Pancreas (tissue), 10 donors: ENCODE measurements at regions not wholly inside any gene's neighbourhood (a gene's known extent, or its start where the extent isn't known, plus 50 kb on each side); places are given as distances from the start of the nearest gene placed in this dataset.
A peak's percentile ranks its signal among the peaks of the same experiment; 100 is the strongest.

ENCODE experiments used
- ATAC-seq, 4 donors: fragments of 200-7000 bp; cut with Tn5 transposase; one replicate each; pipeline versions ENCODE4 v1.8.0 to v1.9.1; 2020; ENCODE audit warnings: mild to moderate bottlenecking in 4 of 4, moderate library complexity in 4 of 4
- DNase-seq, 6 donors: peaks; one replicate each; pipeline ENCODE4 v3.0.0-alpha.2; 2020
- FAIRE-seq: peaks from 2 replicates; lab custom pipeline; 2012; peaks lifted over from hg19 to GRCh38; lab: Jason Lieb, UNC
- H3K27ac ChIP-seq, 4 donors: fragments of 200-600 bp; sonication (generic); 1 replicate in 3 of 4; 2 replicates in 1 of 4; pipeline versions ENCODE4 v1.5.0 to v1.8.0; 2020
- H3K27me3 ChIP-seq, 4 donors: fragments of 200-600 bp; one replicate each; pipeline ENCODE4 v1.8.0; 2021
- H3K36me3 ChIP-seq, 3 donors: fragments of 200-600 bp; sonication (generic) in 1 of 3; one replicate each; pipeline versions ENCODE4 v1.5.0 to v1.8.0; 2020 to 2021
- H3K4me1 ChIP-seq, 3 donors: fragments of 200-600 bp; one replicate each; pipeline ENCODE4 v1.8.0; 2021
- H3K4me3 ChIP-seq, 4 donors: fragments of 200-600 bp; sonication (generic) in 2 of 4; one replicate each; pipeline versions ENCODE4 v1.5.0 to v1.8.0; 2020 to 2021
- H3K9me3 ChIP-seq, 4 donors: fragments of 200-600 bp; one replicate each; pipeline ENCODE4 v1.8.0; 2021
- WGBS, 2 donors: extraction: QIAGEN DNeasy Blood & Tissue Kit; methylation state at CpG; one replicate each; pipeline ENCODE4 v1.1.7; 2013; 5-methylcytosine and 5-hydroxymethylcytosine counted together
- intact Hi-C, 3 donors: fragments of 100-400 bp; cut with DNase I; formaldehyde crosslinking; loops; one replicate each; pipeline versions ENCODE4 v1.11.1 to v1.14.2; 2022
- TF ChIP-seq, protein P1 (sequence below), 4 donors: fragments of 200-600 bp; sonication (generic) in 3 of 4; IDR thresholded peaks; one replicate each; pipeline versions ENCODE4 v1.5.0 to v1.8.0; 2021; ENCODE audit warnings: antibody characterized with exemption in 4 of 4
- donor health status: healthy with polysubstance abuse.
- donor health status: DM: no; HTN: no; CAD: no; lungs with moderate emphysema.
- donor health status: DM: no; HTN: no; CAD: no.
- donor health status: control.
- donor health status: control.
- donor health status: Bipolar disorder and iron deficiency.
- donor health status: DM: yes; HTN: yes; CAD: no.
- donor health status: DM: no; HTN: no; CAD: no.
- donor health status: DM: no; HTN: no; CAD: no.
- donor health status: DM: yes; HTN: yes; CAD: no.

DNA sequence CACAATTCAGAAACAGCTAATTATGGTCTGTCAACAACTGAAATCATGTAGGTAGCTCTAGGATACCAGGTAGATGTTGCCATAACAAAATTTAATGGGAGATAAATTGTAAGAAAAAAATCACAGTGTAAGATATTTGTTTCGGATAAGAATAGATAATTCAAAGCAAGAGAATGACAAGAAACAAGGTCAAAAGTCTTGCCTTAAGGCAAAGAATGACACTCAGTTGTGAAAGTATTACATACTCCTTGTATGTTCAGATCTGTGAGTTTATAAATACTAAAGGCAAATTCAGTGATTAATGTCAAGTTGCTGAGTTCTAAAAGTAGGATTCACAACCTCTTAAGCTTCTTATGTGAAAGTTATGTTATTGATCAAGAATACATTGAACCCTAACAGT is 772.2 kb upstream of the SGO1 start:
- H3K36me3 ChIP-seq = no peaks in the 10 kb centered on the region
- H3K27ac ChIP-seq = no peak overlapping the region
- no peak overlapping the region for H3K4me3 ChIP-seq
- H3K27me3 ChIP-seq = no peaks in the 10 kb centered on the region
- no peaks in the 10 kb centered on the region for H3K4me1 ChIP-seq
- 62 to 77% methylated on average over 1 of the region's 1 CpG for WGBS, 2 donors
- ATAC-seq (no peak), FAIRE-seq (no peak), DNase-seq (no peak)
- H3K9me3 ChIP-seq = no peaks in the 10 kb centered on the region
- intact Hi-C loops = no loop called here
- TF ChIP-seq, protein P1, sequence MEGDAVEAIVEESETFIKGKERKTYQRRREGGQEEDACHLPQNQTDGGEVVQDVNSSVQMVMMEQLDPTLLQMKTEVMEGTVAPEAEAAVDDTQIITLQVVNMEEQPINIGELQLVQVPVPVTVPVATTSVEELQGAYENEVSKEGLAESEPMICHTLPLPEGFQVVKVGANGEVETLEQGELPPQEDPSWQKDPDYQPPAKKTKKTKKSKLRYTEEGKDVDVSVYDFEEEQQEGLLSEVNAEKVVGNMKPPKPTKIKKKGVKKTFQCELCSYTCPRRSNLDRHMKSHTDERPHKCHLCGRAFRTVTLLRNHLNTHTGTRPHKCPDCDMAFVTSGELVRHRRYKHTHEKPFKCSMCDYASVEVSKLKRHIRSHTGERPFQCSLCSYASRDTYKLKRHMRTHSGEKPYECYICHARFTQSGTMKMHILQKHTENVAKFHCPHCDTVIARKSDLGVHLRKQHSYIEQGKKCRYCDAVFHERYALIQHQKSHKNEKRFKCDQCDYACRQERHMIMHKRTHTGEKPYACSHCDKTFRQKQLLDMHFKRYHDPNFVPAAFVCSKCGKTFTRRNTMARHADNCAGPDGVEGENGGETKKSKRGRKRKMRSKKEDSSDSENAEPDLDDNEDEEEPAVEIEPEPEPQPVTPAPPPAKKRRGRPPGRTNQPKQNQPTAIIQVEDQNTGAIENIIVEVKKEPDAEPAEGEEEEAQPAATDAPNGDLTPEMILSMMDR (IDR thresholded peaks at IDR 0.05) = no peak

DNA sequence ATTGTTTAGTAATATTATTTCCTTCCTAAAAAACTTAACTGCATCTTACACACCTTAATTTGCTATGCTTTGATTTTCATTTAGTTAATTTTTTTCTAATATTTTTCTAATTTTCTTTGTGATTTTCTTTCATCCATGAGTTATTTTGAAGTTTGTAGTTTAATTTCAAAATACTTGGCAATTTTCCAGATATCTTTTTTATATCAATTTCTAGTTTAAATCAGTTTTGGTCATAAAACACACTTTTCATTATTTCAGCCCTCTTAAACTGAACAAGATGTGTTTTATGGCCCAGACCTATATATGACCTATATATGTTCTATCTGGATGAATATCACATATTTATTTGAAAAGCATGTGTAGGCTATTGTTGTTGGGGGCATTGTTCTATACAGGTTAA is 759.9 kb upstream of the SGO1 start:
- Histone ChIP-seq H3K36me3 (no peaks in the 10 kb centered on the region), H3K9me3 (no peaks in the 10 kb centered on the region), H3K4me3 (no peak overlapping the region), H3K27ac (no peak overlapping the region), H3K4me1 (no peaks in the 10 kb centered on the region), H3K27me3 (no peaks in the 10 kb centered on the region)
- TF ChIP-seq, protein P1 (IDR thresholded peaks at IDR 0.05) = no peak
- intact Hi-C loops = no loop called here
- FAIRE-seq (no peak), ATAC-seq (no peak), DNase-seq (no peak)

DNA sequence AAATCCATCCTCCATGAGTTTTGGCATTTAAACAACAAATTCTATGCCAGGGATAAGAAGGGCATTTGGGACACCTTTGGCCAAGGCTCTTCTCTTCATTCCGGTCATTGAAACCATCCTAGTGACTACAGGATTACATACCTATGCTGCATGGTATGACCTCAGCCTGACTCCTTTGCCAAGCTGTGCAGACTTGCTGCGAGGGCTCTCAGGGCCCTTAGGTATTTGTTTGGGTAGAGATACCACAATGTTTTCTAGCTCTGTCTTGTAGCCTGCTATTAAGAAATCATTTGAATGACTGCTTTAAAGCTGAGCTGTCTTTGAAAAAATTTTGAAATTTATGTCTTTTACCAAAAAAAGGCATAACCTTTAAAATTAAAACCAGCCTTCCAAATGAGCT is 749.8 kb upstream of the SGO1 start:
- intact Hi-C loops = no loop called here
- Histone ChIP-seq H3K4me3 (no peak overlapping the region), H3K4me1 (no peaks in the 10 kb centered on the region), H3K27ac (no peak overlapping the region), H3K9me3 (no peaks in the 10 kb centered on the region), H3K27me3 (no peaks in the 10 kb centered on the region), H3K36me3 (no peaks in the 10 kb centered on the region)
- ATAC-seq (no peak), FAIRE-seq (no peak), DNase-seq (no peak)
- TF ChIP-seq, protein P1 (IDR thresholded peaks at IDR 0.05) = no peak
- 71 to 83% methylated on average over 2 of the region's 2 CpGs for WGBS, 2 donors

DNA sequence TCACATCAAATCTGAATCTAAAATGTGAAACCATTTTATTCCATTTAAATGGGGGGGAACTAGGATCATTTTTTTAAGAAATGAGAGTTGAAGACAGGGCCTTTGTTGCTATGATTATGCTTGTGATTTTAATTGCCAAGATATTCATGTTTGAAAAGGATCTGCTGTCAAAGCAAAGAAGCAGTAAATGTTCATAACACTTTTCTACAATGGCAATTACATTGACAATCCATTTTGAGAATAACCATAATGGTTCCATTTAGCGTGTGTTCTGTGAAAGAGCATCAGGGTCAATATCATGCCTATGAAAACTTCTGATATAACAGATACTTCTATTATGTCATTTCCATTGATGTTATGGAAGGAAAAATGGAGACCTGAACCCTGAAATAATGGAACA is 745.8 kb upstream of the SGO1 start:
- no peak for FAIRE-seq
- WGBS, 2 donors = 97 to 100% methylated on average over 1 of the region's 1 CpG
- DNase-seq = no peak
- Histone ChIP-seq H3K4me1 (no peaks in the 10 kb centered on the region), H3K27ac (no peak overlapping the region), H3K4me3 (no peak overlapping the region), H3K27me3 (no peaks in the 10 kb centered on the region), H3K9me3 (no peaks in the 10 kb centered on the region), H3K36me3 (no peaks in the 10 kb centered on the region)
- TF ChIP-seq, protein P1 (IDR thresholded peaks at IDR 0.05) = no peak
- ATAC-seq = no peak
- intact Hi-C loops = no loop called here

DNA sequence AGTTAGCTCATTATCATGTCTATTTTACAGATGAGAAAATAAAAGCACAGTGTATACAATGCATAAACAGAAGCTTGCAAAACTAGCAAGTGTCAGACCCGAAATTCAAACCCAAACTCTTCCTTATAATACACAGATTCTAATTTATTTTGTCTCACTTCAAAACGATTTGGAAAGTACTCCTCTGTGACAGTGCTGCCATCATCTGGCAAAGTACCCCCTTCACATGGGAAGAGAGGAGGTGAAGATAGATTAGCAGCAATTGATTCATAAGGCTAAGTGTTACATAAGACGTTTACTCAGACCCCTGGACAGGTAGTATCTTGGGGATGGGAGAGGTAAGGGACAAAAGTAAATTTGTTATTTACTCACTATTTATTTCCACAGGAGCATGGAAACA is 744.0 kb upstream of the SGO1 start:
- intact Hi-C loops = no loop called here
- FAIRE-seq = no peak
- Histone ChIP-seq H3K4me1 (no peaks in the 10 kb centered on the region), H3K27me3 (no peaks in the 10 kb centered on the region), H3K4me3 (no peak overlapping the region), H3K9me3 (no peaks in the 10 kb centered on the region), H3K36me3 (no peaks in the 10 kb centered on the region), H3K27ac (no peak overlapping the region)
- ATAC-seq = peak in 2 of 4 donors; percentile 42 to 44
- TF ChIP-seq, protein P1 (IDR thresholded peaks at IDR 0.05) = no peak
- 9 to 11% methylated on average over 3 of the region's 3 CpGs for WGBS, 2 donors
- no peak for DNase-seq
